Naive thymus-derived CD4-positive, alpha-beta T cell (primary cell): ENCODE measurements at regions not wholly inside any gene's neighbourhood (a gene's known extent, or its start where the extent isn't known, plus 50 kb on each side); places are given as distances from the start of the nearest gene placed in this dataset.

Experiments
- ATAC-seq: fragments of 150-1000 bp; cut with Tn5 transposase; 2 replicates; pipeline ENCODE4 v1.10.0; 2021; ENCODE audit warnings: mild to moderate bottlenecking, moderate library complexity
- CTCF ChIA-PET: fragments of 350-600 bp; sonication (Branson Sonifier 250); formaldehyde crosslinking; loops from one replicate; lab custom pipeline; 2021; ENCODE audit warnings: antibody characterized with exemption; lab: Charles Lee
- POLR2A ChIA-PET: fragments of 350-600 bp; sonication (Branson Sonifier 250); formaldehyde crosslinking; loops from one replicate; lab custom pipeline; 2021; ENCODE audit warnings: antibody characterized with exemption, inconsistent platforms; lab: Charles Lee
- DNase-seq, 9 donors: peaks; one replicate each; pipeline versions ENCODE4 v3.0.0 to v3.0.0-alpha.2; 2020 to 2022; ENCODE audit warnings: mixed read lengths in 1 of 9
- H3K27ac ChIP-seq: one replicate; pipeline ENCODE4 v1.7.0; 2013; ENCODE audit warnings: mild to moderate bottlenecking, low read depth, low read length, moderate library complexity
- H3K27me3 ChIP-seq, 2 donors: one replicate each; pipeline ENCODE4 v1.7.0; 2013; ENCODE audit warnings: low read length in 2 of 2, mild to moderate bottlenecking in 2 of 2, moderate library complexity in 2 of 2; ENCODE audit not compliant: control insufficient read depth in 2 of 2, insufficient read depth in 2 of 2
- H3K36me3 ChIP-seq, 3 experiments: 1 replicate in 2 of 3; 2 replicates in 1 of 3; pipeline ENCODE4 v1.7.0; 2013; ENCODE audit warnings: low read length in 3 of 3, mild to moderate bottlenecking in 3 of 3, moderate library complexity in 1 of 3; ENCODE audit not compliant: insufficient read depth in 3 of 3, control insufficient read depth in 2 of 3
- H3K4me1 ChIP-seq, 2 donors: one replicate each; pipeline ENCODE4 v1.7.0; 2013; ENCODE audit warnings: low read length in 2 of 2, mild to moderate bottlenecking in 2 of 2, moderate library complexity in 1 of 2; ENCODE audit not compliant: control insufficient read depth in 2 of 2, insufficient read depth in 2 of 2
- H3K4me3 ChIP-seq: 2 replicates; pipeline ENCODE4 v1.7.0; 2013; ENCODE audit warnings: mild to moderate bottlenecking, low read length
- H3K9me3 ChIP-seq, 3 experiments: 1 replicate in 2 of 3; 2 replicates in 1 of 3; pipeline ENCODE4 v1.7.0; 2013; ENCODE audit warnings: low read length in 3 of 3; ENCODE audit not compliant: control insufficient read depth in 2 of 3
- H3K27ac Mint-ChIP-seq, 9 donors: one replicate each; pipeline ENCODE4 v1.8.0; 2020 to 2022; ENCODE audit warnings: mixed read lengths in 9 of 9, mild to moderate bottlenecking in 8 of 9, moderate library complexity in 5 of 9, inconsistent platforms in 2 of 9
- H3K27me3 Mint-ChIP-seq, 5 donors: one replicate each; pipeline ENCODE4 v1.8.0; 2021 to 2022; ENCODE audit warnings: mixed read lengths in 5 of 5, mild to moderate bottlenecking in 1 of 5
- H3K36me3 Mint-ChIP-seq, 5 donors: one replicate each; pipeline ENCODE4 v1.8.0; 2020 to 2022; ENCODE audit warnings: mixed read lengths in 5 of 5, mild to moderate bottlenecking in 3 of 5, inconsistent platforms in 1 of 5
- H3K4me1 Mint-ChIP-seq, 7 donors: one replicate each; pipeline ENCODE4 v1.8.0; 2020 to 2022; ENCODE audit warnings: mixed read lengths in 7 of 7, mild to moderate bottlenecking in 3 of 7, inconsistent platforms in 1 of 7
- H3K4me3 Mint-ChIP-seq, 10 donors: one replicate each; pipeline ENCODE4 v1.8.0; 2020 to 2022; ENCODE audit warnings: mild to moderate bottlenecking in 10 of 10, mixed read lengths in 10 of 10, moderate library complexity in 6 of 10, inconsistent platforms in 2 of 10
- H3K9me3 Mint-ChIP-seq, 11 donors: one replicate each; pipeline ENCODE4 v1.8.0; 2020 to 2022; ENCODE audit warnings: mixed read lengths in 11 of 11, mild to moderate bottlenecking in 4 of 11, inconsistent platforms in 1 of 11, moderate library complexity in 1 of 11
- intact Hi-C, 2 donors: fragments of 100-400 bp; cut with micrococcal nuclease; formaldehyde crosslinking; loops; one replicate each; pipeline ENCODE4 v1.15.1; 2023

DNA sequence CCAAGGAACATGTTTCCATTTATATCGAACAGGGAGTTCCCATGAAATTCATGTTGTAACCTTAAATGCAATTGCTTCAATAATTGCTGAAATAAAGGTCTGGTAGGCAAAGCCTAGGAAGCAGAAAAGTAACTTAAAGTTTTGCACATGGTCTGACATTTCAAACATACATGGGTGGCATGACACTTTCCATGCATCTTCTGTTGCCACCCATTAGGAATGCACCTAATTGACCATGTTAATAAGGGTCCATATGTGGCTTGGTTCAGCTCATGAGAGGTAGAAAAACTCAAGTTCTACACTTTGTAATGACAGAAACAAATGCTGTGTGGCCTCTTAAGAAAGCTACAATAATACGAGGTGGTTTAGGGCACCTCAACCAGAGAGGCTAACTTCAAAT, 72.0 kb upstream of the GORAB start:
- no peak overlapping the region for H3K4me3 ChIP-seq
- H3K27me3 ChIP-seq = peaks cover 0 to 5% of the 10 kb centered on the region in 2 donors
- Mint-ChIP-seq H3K36me3 (no peaks in the 10 kb centered on the region), H3K27me3 (peaks cover 0 to 47% (median 22%) of the 10 kb centered on the region in 5 donors), H3K4me3 (no peak overlapping the region), H3K4me1 (peaks cover 0 to 3% (median 0%) of the 10 kb centered on the region in 7 donors), H3K9me3 (peaks cover 0 to 19% (median 10%) of the 10 kb centered on the region in 11 donors), H3K27ac (no peak overlapping the region)
- no peak overlapping the region for H3K27ac ChIP-seq
- DNase-seq (no peak), ATAC-seq (no peak)
- H3K9me3 ChIP-seq = no peaks in the 10 kb centered on the region
- ChIA-PET POLR2A (no interaction called here), CTCF (no interaction called here)
- no peaks in the 10 kb centered on the region for H3K4me1 ChIP-seq
- intact Hi-C loops = no loop called here
- H3K36me3 ChIP-seq = no peaks in the 10 kb centered on the region

DNA sequence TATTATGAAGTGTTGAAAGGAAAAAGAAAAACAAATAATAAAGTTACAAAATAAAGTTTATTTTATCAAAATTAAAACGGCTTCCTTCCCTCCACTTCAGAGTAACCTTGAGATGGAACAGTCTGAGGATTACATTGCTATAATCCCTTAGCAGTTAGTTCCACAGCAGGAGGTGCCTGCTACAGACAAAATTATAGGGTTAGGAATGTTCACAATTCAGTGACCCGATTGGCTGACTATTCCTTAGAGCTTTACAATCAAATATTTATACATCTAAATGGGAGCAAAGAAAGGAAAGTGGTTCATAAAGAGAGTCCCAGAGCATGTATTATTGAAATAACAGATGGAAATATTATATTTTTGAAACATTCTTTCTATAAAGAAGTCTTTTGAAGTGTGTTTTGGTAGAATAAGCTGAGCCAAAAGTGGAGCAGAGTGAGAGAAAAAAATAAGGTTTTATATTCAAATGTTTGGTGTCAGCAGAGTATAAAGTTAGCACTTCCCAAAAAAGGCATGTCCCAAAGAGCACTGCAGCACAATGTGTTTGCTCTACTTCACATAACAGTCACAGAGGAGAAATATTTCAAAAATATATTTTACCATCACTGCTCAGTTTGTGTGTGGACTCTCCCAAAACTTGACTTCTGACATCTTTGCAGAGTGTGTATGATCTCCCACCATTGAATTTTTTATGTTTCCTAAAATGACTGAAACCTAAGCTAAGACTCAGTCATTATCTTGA, 71.4 kb upstream of the GORAB start:
- intact Hi-C loops = no loop called here
- Mint-ChIP-seq H3K4me3 (no peak overlapping the region), H3K27ac (no peak overlapping the region), H3K36me3 (no peaks in the 10 kb centered on the region), H3K27me3 (peaks cover 0 to 47% (median 23%) of the 10 kb centered on the region in 5 donors), H3K4me1 (peaks cover 0 to 3% (median 0%) of the 10 kb centered on the region in 7 donors), H3K9me3 (peaks cover 0 to 17% (median 8%) of the 10 kb centered on the region in 11 donors)
- DNase-seq (no peak), ATAC-seq (no peak)
- ChIA-PET CTCF (no interaction called here), POLR2A (no interaction called here)
- no peak overlapping the region for H3K27ac ChIP-seq
- no peaks in the 10 kb centered on the region for H3K9me3 ChIP-seq
- no peaks in the 10 kb centered on the region for H3K4me1 ChIP-seq
- no peaks in the 10 kb centered on the region for H3K36me3 ChIP-seq
- no peak overlapping the region for H3K4me3 ChIP-seq
- H3K27me3 ChIP-seq = peaks cover 0 to 5% of the 10 kb centered on the region in 2 donors

DNA sequence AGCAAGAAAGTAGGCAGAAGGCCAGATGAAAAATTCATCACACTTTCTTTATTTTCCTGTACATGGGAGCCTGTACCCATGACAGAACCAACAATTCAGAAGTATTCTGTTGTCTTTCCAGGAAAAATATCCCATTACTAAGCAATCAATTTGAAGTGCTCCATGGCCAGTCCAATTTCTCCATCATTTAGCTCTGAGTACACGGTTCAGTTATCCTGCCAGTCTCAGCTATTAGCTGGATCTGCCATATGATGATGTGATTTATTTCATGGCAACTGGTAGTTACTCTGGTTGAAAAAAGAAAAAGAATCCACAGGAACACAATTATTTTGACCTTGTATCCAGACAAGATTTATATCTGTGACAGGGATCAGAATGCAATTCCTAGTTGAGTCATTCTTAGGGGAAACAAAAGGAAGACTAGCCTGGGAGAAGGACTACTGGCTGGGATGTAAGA, 70.6 kb upstream of the GORAB start:
- ChIA-PET CTCF (no interaction called here), POLR2A (no interaction called here)
- intact Hi-C loops = no loop called here
- Mint-ChIP-seq H3K27me3 (peaks cover 0 to 53% (median 25%) of the 10 kb centered on the region in 5 donors), H3K27ac (no peak overlapping the region), H3K36me3 (peaks cover 0 to under 1% (median 0%) of the 10 kb centered on the region in 5 donors), H3K4me3 (no peak overlapping the region), H3K4me1 (peaks cover 0 to 3% (median 0%) of the 10 kb centered on the region in 7 donors), H3K9me3 (peaks cover 0 to 15% (median 7%) of the 10 kb centered on the region in 11 donors)
- H3K27ac ChIP-seq = no peak overlapping the region
- no peaks in the 10 kb centered on the region for H3K4me1 ChIP-seq
- no peaks in the 10 kb centered on the region for H3K9me3 ChIP-seq
- no peaks in the 10 kb centered on the region for H3K36me3 ChIP-seq
- no peak for DNase-seq
- peaks cover 0 to 5% of the 10 kb centered on the region in 2 donors for H3K27me3 ChIP-seq
- ATAC-seq = no peak
- H3K4me3 ChIP-seq = no peak overlapping the region

DNA sequence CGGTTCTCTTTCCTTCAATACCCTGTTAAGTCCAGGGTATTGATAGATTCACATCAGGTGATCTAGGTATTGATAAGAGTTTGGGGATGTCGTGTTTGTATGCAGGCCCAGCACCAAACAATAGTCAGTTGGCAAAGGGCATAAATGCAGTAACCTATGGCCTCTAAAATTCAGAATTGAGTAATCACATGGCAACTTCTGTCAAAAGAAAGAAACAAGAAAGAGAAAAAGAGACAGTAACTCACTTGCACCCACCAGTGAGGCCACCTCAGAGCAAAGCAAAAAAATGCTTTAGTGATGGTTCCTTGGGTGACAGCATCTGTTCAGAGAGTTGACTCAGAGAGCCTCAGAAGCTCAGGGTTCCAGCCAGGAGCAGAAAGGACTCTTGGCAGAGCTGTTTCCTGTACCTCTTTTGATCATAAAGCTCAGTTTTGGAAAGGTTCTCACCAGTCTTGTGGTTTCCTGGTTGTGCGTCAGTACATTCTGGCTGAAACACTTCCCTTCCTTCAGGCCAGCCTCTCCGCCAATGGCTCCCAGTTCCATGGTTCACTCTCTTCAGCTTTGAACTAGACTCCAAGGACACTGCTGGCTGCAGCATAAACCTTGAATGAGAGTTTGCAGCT, 70.1 kb upstream of the GORAB start:
- no peaks in the 10 kb centered on the region for H3K9me3 ChIP-seq
- H3K4me3 ChIP-seq = no peak overlapping the region
- no peak overlapping the region for H3K27ac ChIP-seq
- intact Hi-C loops = no loop called here
- CTCF ChIA-PET = no interaction called here
- POLR2A ChIA-PET = no interaction called here
- DNase-seq (no peak), ATAC-seq (no peak)
- no peaks in the 10 kb centered on the region for H3K36me3 ChIP-seq
- H3K36me3 Mint-ChIP-seq = peaks cover 0 to 4% (median 0%) of the 10 kb centered on the region in 5 donors
- H3K9me3 Mint-ChIP-seq = peaks cover 0 to 20% (median 6%) of the 10 kb centered on the region in 11 donors
- H3K27ac Mint-ChIP-seq = no peak overlapping the region
- no peak overlapping the region for H3K4me3 Mint-ChIP-seq
- H3K4me1 Mint-ChIP-seq = peaks cover 0 to 3% (median 0%) of the 10 kb centered on the region in 7 donors
- peaks cover 0 to 5% of the 10 kb centered on the region in 2 donors for H3K27me3 ChIP-seq
- peaks cover 0 to 57% (median 30%) of the 10 kb centered on the region in 5 donors for H3K27me3 Mint-ChIP-seq
- no peaks in the 10 kb centered on the region for H3K4me1 ChIP-seq

DNA sequence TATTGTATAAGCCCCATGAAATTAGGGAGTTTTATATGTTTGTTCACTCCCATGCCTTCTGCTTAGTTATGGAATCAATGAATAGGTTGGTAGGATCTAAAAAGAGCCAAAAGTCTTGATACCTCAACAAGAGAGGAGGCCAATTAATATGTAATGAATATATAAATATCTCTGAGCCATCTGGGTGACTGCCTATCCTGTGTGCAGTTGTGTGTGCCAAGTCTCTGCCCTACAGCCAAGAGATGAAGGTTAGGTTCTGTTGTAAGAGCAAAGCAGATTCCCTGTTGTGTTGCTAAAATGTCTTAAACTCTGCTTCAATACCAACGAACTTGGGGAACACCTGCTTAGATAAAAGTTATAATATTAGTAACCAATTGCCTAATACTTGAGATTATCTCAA, 61.8 kb upstream of the GORAB start:
- Histone ChIP-seq H3K4me1 (no peaks in the 10 kb centered on the region), H3K36me3 (no peaks in the 10 kb centered on the region), H3K4me3 (no peak overlapping the region), H3K27me3 (no peaks in the 10 kb centered on the region), H3K9me3 (no peaks in the 10 kb centered on the region), H3K27ac (no peak overlapping the region)
- Mint-ChIP-seq H3K4me1 (no peaks in the 10 kb centered on the region), H3K27ac (no peak overlapping the region), H3K4me3 (no peak overlapping the region), H3K27me3 (peaks cover 3 to 32% (median 21%) of the 10 kb centered on the region in 5 donors), H3K9me3 (peaks cover 0 to 7% (median 0%) of the 10 kb centered on the region in 11 donors), H3K36me3 (peaks cover 0 to 4% (median 0%) of the 10 kb centered on the region in 5 donors)
- ChIA-PET POLR2A (no interaction called here), CTCF (no interaction called here)
- ATAC-seq (no peak), DNase-seq (no peak)
- intact Hi-C loops = loop anchor here in 1 of 2 donors (10.0 kb wide), 1 partner anchor 55 kb away; no protein-coding TSS in a partner anchor

DNA sequence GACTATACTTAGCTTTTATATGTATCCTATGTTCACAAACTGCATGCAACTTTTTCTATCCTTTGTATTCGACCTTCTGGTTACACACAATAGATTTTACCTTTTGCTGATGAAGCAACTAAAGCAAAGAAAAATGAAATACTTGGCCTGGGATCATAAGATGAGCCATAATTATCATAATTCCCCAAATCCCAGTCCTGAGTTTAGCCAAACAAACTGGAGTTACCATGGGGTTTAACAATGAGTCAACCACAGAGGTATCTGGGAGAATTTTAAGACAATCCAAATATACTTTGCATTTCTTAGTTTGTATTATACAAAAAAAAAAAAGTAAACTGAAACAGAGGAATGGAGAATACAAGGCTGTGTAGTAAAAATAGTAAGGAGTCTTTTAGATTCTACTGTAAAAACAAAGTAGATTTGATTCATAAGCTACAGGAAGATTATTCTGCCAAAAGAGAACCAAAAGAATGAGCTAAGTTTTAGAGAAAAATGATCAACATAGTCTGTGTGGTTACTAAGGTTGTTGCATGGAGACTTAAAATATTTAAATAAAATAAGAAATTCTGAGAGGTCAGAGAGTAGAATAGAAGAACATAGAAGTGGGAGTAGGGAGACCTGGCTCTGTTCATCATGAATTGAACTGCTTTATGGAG, 60.4 kb upstream of the GORAB start:
- ChIA-PET CTCF (no interaction called here), POLR2A (no interaction called here)
- no peak overlapping the region for H3K27ac Mint-ChIP-seq

More for the DNA sequence above, 60.4 kb upstream of the GORAB start:
- no peaks in the 10 kb centered on the region for H3K4me1 Mint-ChIP-seq
- Histone ChIP-seq H3K27me3 (no peaks in the 10 kb centered on the region), H3K4me3 (no peak overlapping the region), H3K4me1 (no peaks in the 10 kb centered on the region), H3K27ac (no peak overlapping the region), H3K9me3 (no peaks in the 10 kb centered on the region), H3K36me3 (no peaks in the 10 kb centered on the region)
- no peak overlapping the region for H3K4me3 Mint-ChIP-seq
- peaks cover 0 to 2% (median 0%) of the 10 kb centered on the region in 5 donors for H3K36me3 Mint-ChIP-seq
- intact Hi-C loops = loop anchor here in 1 of 2 donors (10.0 kb wide), 1 partner anchor 57 kb away; no protein-coding TSS in a partner anchor
- ATAC-seq = no peak
- peaks cover 0 to 3% (median 0%) of the 10 kb centered on the region in 11 donors for H3K9me3 Mint-ChIP-seq
- no peak for DNase-seq
- H3K27me3 Mint-ChIP-seq = peaks cover 3 to 28% (median 17%) of the 10 kb centered on the region in 5 donors
